HUES6 (cell line): ENCODE measurements at regions not wholly inside any gene's neighbourhood (a gene's known extent, or its start where the extent isn't known, plus 50 kb on each side); places are given as distances from the start of the nearest gene placed in this dataset.

ENCODE experiments used
- H3K27ac ChIP-seq: 2 replicates; pipeline ENCODE4 v1.7.0; 2013; ENCODE audit warnings: low read depth, mild to moderate bottlenecking, low read length, inconsistent platforms
- H3K27me3 ChIP-seq: 2 replicates; pipeline ENCODE4 v1.6.1; 2013; ENCODE audit warnings: low read length; ENCODE audit not compliant: control insufficient read depth, insufficient read depth
- H3K36me3 ChIP-seq: 2 replicates; pipeline ENCODE4 v1.6.1; 2013; ENCODE audit warnings: low read length; ENCODE audit not compliant: control insufficient read depth, insufficient read depth
- H3K4me1 ChIP-seq: 2 replicates; pipeline ENCODE4 v1.6.1; 2013; ENCODE audit warnings: low read length; ENCODE audit not compliant: control insufficient read depth, insufficient read depth
- H3K4me3 ChIP-seq: 2 replicates; pipeline ENCODE4 v1.5.1; 2013; ENCODE audit warnings: low read depth, low read length
- H3K9ac ChIP-seq: one replicate; pipeline ENCODE4 v1.6.1; 2013; ENCODE audit warnings: mild to moderate bottlenecking, low read length
- H3K9me3 ChIP-seq: 2 replicates; pipeline ENCODE4 v1.6.1; 2013; ENCODE audit warnings: low read depth, low read length; ENCODE audit not compliant: control insufficient read depth, insufficient read depth

- Histone ChIP-seq H3K9ac (no peak overlapping the region), H3K9me3 (no peaks in the 10 kb centered on the region), H3K4me1 (no peaks in the 10 kb centered on the region), H3K27ac (no peak overlapping the region), H3K27me3 (no peaks in the 10 kb centered on the region), H3K36me3 (no peaks in the 10 kb centered on the region), H3K4me3 (no peak overlapping the region)
These were observed 585.7 kb upstream of the GCFC2 start for GRCh38 chr2:76296438-76296837.

GRCh38 chr2:76295762-76296161, 585.0 kb upstream of the GCFC2 start:
- no peaks in the 10 kb centered on the region for H3K4me1 ChIP-seq
- no peak overlapping the region for H3K4me3 ChIP-seq
- H3K9ac ChIP-seq, result no peak overlapping the region
- no peaks in the 10 kb centered on the region for H3K36me3 ChIP-seq
- no peak overlapping the region for H3K27ac ChIP-seq
- no peaks in the 10 kb centered on the region for H3K27me3 ChIP-seq
- H3K9me3 ChIP-seq, result no peaks in the 10 kb centered on the region

GRCh38 chr2:76288598-76288997, 577.9 kb upstream of the GCFC2 start:
- Histone ChIP-seq H3K27me3 (no peaks in the 10 kb centered on the region), H3K4me1 (no peaks in the 10 kb centered on the region), H3K36me3 (no peaks in the 10 kb centered on the region), H3K9me3 (no peaks in the 10 kb centered on the region), H3K9ac (no peak overlapping the region), H3K27ac (no peak overlapping the region), H3K4me3 (no peak overlapping the region)

GRCh38 chr2:76288146-76288545, 577.4 kb upstream of the GCFC2 start:
- H3K36me3 ChIP-seq, result no peaks in the 10 kb centered on the region
- no peak overlapping the region for H3K4me3 ChIP-seq
- no peaks in the 10 kb centered on the region for H3K9me3 ChIP-seq
- H3K27ac ChIP-seq, result no peak overlapping the region
- no peaks in the 10 kb centered on the region for H3K4me1 ChIP-seq
- H3K27me3 ChIP-seq, result no peaks in the 10 kb centered on the region
- no peak overlapping the region for H3K9ac ChIP-seq

- no peak overlapping the region for H3K9ac ChIP-seq
- no peak overlapping the region for H3K4me3 ChIP-seq
- H3K9me3 ChIP-seq, result no peaks in the 10 kb centered on the region
- H3K4me1 ChIP-seq, result peaks cover 9% of the 10 kb centered on the region; the same call in 1 of the 2 replicates
- no peaks in the 10 kb centered on the region for H3K27me3 ChIP-seq
- no peaks in the 10 kb centered on the region for H3K36me3 ChIP-seq
- H3K27ac ChIP-seq, result no peak overlapping the region
These were observed 572.6 kb upstream of the GCFC2 start for GRCh38 chr2:76283350-76283749.

- Histone ChIP-seq H3K27me3 (no peaks in the 10 kb centered on the region), H3K4me1 (peaks cover 9% of the 10 kb centered on the region; the same call in 1 of the 2 replicates), H3K27ac (no peak overlapping the region), H3K4me3 (no peak overlapping the region), H3K9ac (no peak overlapping the region), H3K36me3 (no peaks in the 10 kb centered on the region), H3K9me3 (no peaks in the 10 kb centered on the region)
These were observed 570.6 kb upstream of the GCFC2 start for GRCh38 chr2:76281156-76281841.

GRCh38 chr2:76280686-76281085, 570.0 kb upstream of the GCFC2 start:
- H3K36me3 ChIP-seq, result no peaks in the 10 kb centered on the region
- no peaks in the 10 kb centered on the region for H3K27me3 ChIP-seq
- peaks cover 9% of the 10 kb centered on the region; the same call in 1 of the 2 replicates for H3K4me1 ChIP-seq
- no peak overlapping the region for H3K27ac ChIP-seq
- no peak overlapping the region for H3K9ac ChIP-seq
- no peak overlapping the region for H3K4me3 ChIP-seq
- no peaks in the 10 kb centered on the region for H3K9me3 ChIP-seq

GRCh38 chr2:76279142-76279541, 568.4 kb upstream of the GCFC2 start:
- H3K9ac ChIP-seq, result no peak overlapping the region
- H3K4me3 ChIP-seq, result no peak overlapping the region
- no peak overlapping the region for H3K27ac ChIP-seq
- no peaks in the 10 kb centered on the region for H3K27me3 ChIP-seq
- peaks cover 9% of the 10 kb centered on the region; the same call in 1 of the 2 replicates for H3K4me1 ChIP-seq
- H3K36me3 ChIP-seq, result no peaks in the 10 kb centered on the region
- H3K9me3 ChIP-seq, result no peaks in the 10 kb centered on the region

GRCh38 chr2:76275788-76276187, 565.1 kb upstream of the GCFC2 start:
- Histone ChIP-seq H3K27me3 (no peaks in the 10 kb centered on the region), H3K9me3 (no peaks in the 10 kb centered on the region), H3K9ac (no peak overlapping the region), H3K27ac (no peak overlapping the region), H3K4me3 (no peak overlapping the region), H3K4me1 (peaks cover 2% of the 10 kb centered on the region; the same call in 1 of the 2 replicates), H3K36me3 (no peaks in the 10 kb centered on the region)

GRCh38 chr2:76274676-76275075, 564.0 kb upstream of the GCFC2 start:
- H3K9ac ChIP-seq, result no peak overlapping the region
- H3K27ac ChIP-seq, result no peak overlapping the region
- H3K27me3 ChIP-seq, result no peaks in the 10 kb centered on the region
- no peaks in the 10 kb centered on the region for H3K9me3 ChIP-seq
- H3K4me3 ChIP-seq, result no peak overlapping the region
- H3K4me1 ChIP-seq, result no peaks in the 10 kb centered on the region
- H3K36me3 ChIP-seq, result no peaks in the 10 kb centered on the region

- Histone ChIP-seq H3K4me3 (no peak overlapping the region), H3K27me3 (no peaks in the 10 kb centered on the region), H3K9ac (no peak overlapping the region), H3K4me1 (no peaks in the 10 kb centered on the region), H3K27ac (no peak overlapping the region), H3K36me3 (no peaks in the 10 kb centered on the region), H3K9me3 (no peaks in the 10 kb centered on the region)
These were observed 563.4 kb upstream of the GCFC2 start for GRCh38 chr2:76274160-76274559.
